Calu3 (cell line): ENCODE measurements at regions not wholly inside any gene's neighbourhood (a gene's known extent, or its start where the extent isn't known, plus 50 kb on each side); places are given as distances from the start of the nearest gene placed in this dataset.
"Not testable (repeated sequence)": the region's sequence is repeated elsewhere in the genome, so short reads cannot be mapped to it uniquely, and the experiment has no call there.

Source experiments
- BruUV-seq: library from RNA; stranded (reverse); fragments of 400-500 nt; replicated peaks from 2 replicates; lab custom pipeline; 2021; lab: Mats Ljungman, UMichigan
- CTCF ChIA-PET: fragments of 300-600 bp; sonication (Branson Sonifier 250); formaldehyde crosslinking; loops from one replicate; lab custom pipeline; 2022; ENCODE audit warnings: antibody characterized with exemption; lab: Charles Lee
- DNase-seq: peaks from one replicate; pipeline ENCODE4 v3.0.0; 2022
- H3K27ac Mint-ChIP-seq: one replicate; pipeline ENCODE4 v1.8.0; 2022; ENCODE audit warnings: mixed read lengths; ENCODE audit not compliant: unreplicated experiment
- H3K27me3 Mint-ChIP-seq: one replicate; pipeline ENCODE4 v1.8.0; 2022; ENCODE audit warnings: mixed read lengths; ENCODE audit not compliant: unreplicated experiment
- H3K36me3 Mint-ChIP-seq: one replicate; pipeline ENCODE4 v1.8.0; 2022; ENCODE audit warnings: mild to moderate bottlenecking, moderate library complexity, mixed read lengths; ENCODE audit not compliant: insufficient read depth, unreplicated experiment
- H3K4me1 Mint-ChIP-seq: one replicate; pipeline ENCODE4 v1.8.0; 2022; ENCODE audit warnings: mild to moderate bottlenecking, low read depth, mixed read lengths; ENCODE audit not compliant: unreplicated experiment
- H3K4me3 Mint-ChIP-seq: one replicate; pipeline ENCODE4 v1.8.0; 2022; ENCODE audit warnings: mild to moderate bottlenecking, low read depth, moderate library complexity, mixed read lengths; ENCODE audit not compliant: unreplicated experiment
- H3K9me3 Mint-ChIP-seq: one replicate; pipeline ENCODE4 v1.8.0; 2022; ENCODE audit warnings: low read depth, mixed read lengths; ENCODE audit not compliant: unreplicated experiment
- intact Hi-C: fragments of 100-400 bp; cut with micrococcal nuclease; formaldehyde crosslinking; loops from one replicate; pipeline ENCODE4 v1.10.0; 2022; ENCODE audit not compliant: unreplicated experiment
- TF ChIP-seq, protein P1 (sequence below): fragments of 200-600 bp; IDR thresholded peaks from one replicate; pipeline ENCODE4 v1.8.0; 2022; ENCODE audit warnings: antibody characterized with exemption; ENCODE audit not compliant: unreplicated experiment

DNA sequence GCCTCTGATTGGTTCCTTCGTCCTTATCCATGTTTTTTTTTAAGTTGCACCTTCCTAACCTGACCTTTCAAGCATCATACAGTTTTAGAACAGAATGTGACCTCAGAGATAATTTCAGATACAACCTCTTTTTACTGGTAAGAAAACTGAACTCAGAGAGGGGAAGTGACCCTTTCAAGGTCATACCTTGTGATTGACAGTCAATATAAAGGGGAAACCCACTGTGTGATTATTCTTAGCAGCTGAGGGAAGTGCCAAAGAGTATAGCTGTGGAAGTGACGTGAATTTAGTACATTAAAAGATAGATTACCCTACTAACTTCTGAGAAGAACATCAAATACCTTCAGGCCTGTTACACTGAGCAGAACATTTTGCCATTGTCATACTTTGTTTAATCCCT, 319.4 kb downstream of the NEK10 start:
- intact Hi-C loops = no loop called here
- no peak overlapping the region for H3K4me3 Mint-ChIP-seq
- no peak overlapping the region for H3K27ac Mint-ChIP-seq
- H3K36me3 Mint-ChIP-seq = no peaks in the 10 kb centered on the region
- H3K27me3 Mint-ChIP-seq = no peaks in the 10 kb centered on the region
- BruUV-seq = no TSS peak
- H3K4me1 Mint-ChIP-seq = peaks cover 32% of the 10 kb centered on the region
- no peaks in the 10 kb centered on the region for H3K9me3 Mint-ChIP-seq
- TF ChIP-seq, protein P1, sequence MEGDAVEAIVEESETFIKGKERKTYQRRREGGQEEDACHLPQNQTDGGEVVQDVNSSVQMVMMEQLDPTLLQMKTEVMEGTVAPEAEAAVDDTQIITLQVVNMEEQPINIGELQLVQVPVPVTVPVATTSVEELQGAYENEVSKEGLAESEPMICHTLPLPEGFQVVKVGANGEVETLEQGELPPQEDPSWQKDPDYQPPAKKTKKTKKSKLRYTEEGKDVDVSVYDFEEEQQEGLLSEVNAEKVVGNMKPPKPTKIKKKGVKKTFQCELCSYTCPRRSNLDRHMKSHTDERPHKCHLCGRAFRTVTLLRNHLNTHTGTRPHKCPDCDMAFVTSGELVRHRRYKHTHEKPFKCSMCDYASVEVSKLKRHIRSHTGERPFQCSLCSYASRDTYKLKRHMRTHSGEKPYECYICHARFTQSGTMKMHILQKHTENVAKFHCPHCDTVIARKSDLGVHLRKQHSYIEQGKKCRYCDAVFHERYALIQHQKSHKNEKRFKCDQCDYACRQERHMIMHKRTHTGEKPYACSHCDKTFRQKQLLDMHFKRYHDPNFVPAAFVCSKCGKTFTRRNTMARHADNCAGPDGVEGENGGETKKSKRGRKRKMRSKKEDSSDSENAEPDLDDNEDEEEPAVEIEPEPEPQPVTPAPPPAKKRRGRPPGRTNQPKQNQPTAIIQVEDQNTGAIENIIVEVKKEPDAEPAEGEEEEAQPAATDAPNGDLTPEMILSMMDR = no peak
- no peak for DNase-seq
- CTCF ChIA-PET = no interaction called here

DNA sequence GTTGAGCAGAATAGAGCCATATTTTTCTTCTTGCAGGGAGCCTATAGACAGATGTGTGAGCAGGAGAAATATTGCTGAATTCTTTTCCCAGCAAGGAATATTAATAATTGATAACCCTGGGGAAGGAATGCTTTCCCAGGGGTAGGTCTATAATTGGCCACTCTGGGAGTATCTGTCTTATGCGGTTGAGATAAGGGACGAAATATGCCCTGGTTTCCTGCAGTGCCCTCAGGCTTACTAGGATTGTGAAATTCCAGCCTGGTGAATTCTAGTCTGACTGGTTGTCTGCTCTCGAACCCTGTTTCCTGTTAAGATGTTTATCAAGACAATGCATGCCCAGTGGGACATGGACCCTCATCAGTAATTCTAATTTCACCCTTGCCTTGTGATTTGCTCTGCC, 317.7 kb downstream of the NEK10 start:
- H3K4me3 Mint-ChIP-seq, H3K27me3 Mint-ChIP-seq, intact Hi-C loops, BruUV-seq, H3K9me3 Mint-ChIP-seq, H3K36me3 Mint-ChIP-seq, CTCF ChIA-PET, H3K27ac Mint-ChIP-seq: not testable (repeated sequence)
- DNase-seq = peak; percentile 16
- peaks cover 27% of the 10 kb centered on the region for H3K4me1 Mint-ChIP-seq

DNA sequence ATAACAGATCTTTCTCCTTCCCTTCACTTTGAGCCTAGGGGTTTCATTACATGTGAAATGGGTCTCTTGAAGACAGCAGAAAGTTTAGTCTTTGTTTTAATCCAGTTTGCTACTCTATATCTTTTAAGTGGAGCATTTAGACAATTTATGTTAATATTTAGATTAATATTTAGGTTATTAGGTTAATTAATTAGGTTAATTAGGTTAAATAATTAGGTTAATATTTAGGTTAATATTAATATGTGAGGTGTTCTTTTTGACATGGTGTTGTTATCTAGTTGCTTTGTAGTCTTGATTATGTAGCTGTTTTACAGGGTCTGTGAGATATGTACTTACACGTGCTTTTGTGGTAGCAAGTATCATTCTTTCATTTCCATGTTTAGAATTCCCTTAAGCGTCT, 312.9 kb downstream of the NEK10 start:
- Mint-ChIP-seq H3K27me3 (peaks cover 11% of the 10 kb centered on the region), H3K36me3 (no peaks in the 10 kb centered on the region), H3K9me3 (peaks cover 4% of the 10 kb centered on the region), H3K4me1 (peaks cover 9% of the 10 kb centered on the region), H3K4me3 (no peak overlapping the region), H3K27ac (no peak overlapping the region)
- CTCF ChIA-PET = no interaction called here
- intact Hi-C loops = no loop called here
- BruUV-seq = no TSS peak
- DNase-seq = no peak
- TF ChIP-seq, protein P1 = no peak

DNA sequence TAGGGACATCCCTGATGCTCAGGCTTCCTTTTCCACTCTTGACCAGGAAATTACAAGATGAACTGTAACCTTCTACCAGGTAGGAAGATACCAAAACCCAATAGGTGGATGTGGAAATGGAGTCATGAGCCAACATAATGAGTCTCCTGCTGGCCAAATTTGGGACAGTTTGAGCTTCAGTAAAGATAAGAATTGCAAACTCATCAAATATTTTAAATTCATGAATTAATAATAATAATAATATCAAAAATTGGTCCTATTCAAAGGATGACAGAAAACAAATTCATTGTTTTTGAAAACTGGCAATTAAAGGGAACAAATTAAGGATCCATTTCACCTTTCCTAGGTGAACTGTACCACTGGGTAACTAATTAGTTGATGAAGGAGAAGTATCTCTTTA, 309.7 kb downstream of the NEK10 start:
- Mint-ChIP-seq H3K36me3 (no peaks in the 10 kb centered on the region), H3K9me3 (peaks cover 4% of the 10 kb centered on the region), H3K4me3 (no peak overlapping the region), H3K4me1 (no peaks in the 10 kb centered on the region), H3K27ac (no peak overlapping the region), H3K27me3 (peaks cover 22% of the 10 kb centered on the region)
- no TSS peak for BruUV-seq
- intact Hi-C loops = no loop called here
- CTCF ChIA-PET = no interaction called here
- no peak for DNase-seq
- TF ChIP-seq, protein P1 = no peak
